GM12872 (cell line): ENCODE measurements at regions not wholly inside any gene's neighbourhood (a gene's known extent, or its start where the extent isn't known, plus 50 kb on each side); places are given as distances from the start of the nearest gene placed in this dataset.

ENCODE experiments used
- TF ChIP-seq, protein P1 (sequence below): IDR thresholded peaks from 3 replicates; pipeline ENCODE4 v1.5.1; 2011; ENCODE audit warnings: low read depth, mild to moderate bottlenecking, low read length, moderate library complexity; ENCODE audit not compliant: insufficient read depth

DNA sequence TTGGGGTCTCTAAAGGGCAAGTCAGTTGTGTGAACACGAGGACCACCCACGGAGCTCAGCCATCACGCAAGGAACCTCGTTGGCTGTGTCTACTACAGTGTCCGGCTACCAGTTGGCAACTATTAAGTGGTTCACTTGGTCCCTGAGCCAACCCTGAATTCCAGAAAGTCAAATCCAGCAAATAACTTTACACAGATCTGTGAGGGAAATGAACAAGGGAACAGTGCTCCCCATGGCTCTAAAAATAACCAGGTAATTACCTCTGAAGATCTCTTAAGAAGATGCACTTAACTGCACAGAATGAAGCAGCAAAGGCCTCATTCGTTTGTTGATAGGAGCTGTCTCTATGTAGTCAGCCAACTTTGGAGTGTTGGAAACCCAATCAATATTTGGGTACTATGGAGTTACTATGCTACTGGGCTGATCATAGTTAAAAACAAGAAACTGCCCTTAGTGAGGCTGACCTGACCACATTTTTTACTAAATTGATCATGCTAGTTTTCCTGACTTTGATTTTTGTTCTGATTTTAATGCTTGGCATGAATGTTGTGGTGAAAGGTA is 219.1 kb upstream of the LRIG1 start:
- TF ChIP-seq, protein P1, sequence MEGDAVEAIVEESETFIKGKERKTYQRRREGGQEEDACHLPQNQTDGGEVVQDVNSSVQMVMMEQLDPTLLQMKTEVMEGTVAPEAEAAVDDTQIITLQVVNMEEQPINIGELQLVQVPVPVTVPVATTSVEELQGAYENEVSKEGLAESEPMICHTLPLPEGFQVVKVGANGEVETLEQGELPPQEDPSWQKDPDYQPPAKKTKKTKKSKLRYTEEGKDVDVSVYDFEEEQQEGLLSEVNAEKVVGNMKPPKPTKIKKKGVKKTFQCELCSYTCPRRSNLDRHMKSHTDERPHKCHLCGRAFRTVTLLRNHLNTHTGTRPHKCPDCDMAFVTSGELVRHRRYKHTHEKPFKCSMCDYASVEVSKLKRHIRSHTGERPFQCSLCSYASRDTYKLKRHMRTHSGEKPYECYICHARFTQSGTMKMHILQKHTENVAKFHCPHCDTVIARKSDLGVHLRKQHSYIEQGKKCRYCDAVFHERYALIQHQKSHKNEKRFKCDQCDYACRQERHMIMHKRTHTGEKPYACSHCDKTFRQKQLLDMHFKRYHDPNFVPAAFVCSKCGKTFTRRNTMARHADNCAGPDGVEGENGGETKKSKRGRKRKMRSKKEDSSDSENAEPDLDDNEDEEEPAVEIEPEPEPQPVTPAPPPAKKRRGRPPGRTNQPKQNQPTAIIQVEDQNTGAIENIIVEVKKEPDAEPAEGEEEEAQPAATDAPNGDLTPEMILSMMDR: no peak

DNA sequence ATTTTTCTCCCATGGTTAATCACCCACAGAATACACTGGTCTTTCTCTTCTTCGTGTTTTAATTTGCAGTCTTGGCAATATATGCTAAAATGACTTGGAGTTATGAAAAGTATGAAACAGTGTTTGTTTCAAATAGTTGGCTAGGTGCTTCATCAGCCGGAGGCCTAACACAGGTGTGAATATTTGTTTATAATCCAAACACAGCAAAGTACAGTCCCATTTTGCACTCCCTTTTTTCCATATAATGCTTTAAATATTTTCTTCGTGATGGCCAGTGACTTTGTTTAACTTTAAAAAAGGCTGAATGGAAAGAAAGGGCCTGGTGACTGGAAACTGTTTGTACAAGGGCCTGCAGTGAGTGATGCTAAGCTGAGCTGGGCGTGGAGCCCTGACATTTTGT is 219.7 kb upstream of the LRIG1 start:
- TF ChIP-seq, protein P1: no peak

DNA sequence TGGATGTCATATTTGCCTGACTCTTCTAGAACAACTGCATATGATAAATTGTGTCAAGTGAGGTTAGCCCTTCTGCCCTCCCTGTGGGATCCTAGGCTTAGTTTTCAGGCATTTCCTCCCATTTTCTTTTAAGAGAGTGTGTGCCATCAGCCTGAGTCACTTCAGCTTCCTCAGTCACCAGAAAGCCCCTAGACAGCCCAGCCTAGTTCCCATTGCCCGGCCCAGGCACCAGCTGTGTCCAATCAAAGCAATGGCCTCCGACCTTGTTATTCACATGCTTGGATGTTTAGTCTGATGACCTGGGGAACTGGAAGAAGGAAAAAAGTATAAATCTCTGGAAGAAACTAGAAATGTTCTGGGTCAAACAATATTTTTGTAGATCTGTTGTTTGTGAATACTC is 221.9 kb upstream of the LRIG1 start:
- TF ChIP-seq, protein P1: no peak

DNA sequence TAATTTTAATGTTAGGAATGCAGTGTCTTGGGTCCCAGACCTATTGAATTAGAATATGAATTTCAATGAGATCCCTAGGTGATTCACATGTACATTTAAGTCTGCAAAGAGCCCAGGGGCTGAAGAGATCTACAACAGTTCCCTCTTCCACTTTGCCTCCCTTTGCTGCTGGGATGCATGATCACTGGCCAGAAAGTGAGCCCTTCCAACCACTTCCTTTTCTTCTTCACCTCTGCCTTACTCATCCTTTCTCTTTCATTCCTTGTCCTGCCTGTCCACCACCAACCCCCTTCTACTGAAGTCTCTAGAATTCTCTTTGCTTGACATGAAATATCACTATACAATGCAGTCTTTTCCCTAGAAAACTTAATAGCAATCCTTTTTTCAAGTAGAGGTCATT is 222.4 kb upstream of the LRIG1 start:
- TF ChIP-seq, protein P1: no peak

DNA sequence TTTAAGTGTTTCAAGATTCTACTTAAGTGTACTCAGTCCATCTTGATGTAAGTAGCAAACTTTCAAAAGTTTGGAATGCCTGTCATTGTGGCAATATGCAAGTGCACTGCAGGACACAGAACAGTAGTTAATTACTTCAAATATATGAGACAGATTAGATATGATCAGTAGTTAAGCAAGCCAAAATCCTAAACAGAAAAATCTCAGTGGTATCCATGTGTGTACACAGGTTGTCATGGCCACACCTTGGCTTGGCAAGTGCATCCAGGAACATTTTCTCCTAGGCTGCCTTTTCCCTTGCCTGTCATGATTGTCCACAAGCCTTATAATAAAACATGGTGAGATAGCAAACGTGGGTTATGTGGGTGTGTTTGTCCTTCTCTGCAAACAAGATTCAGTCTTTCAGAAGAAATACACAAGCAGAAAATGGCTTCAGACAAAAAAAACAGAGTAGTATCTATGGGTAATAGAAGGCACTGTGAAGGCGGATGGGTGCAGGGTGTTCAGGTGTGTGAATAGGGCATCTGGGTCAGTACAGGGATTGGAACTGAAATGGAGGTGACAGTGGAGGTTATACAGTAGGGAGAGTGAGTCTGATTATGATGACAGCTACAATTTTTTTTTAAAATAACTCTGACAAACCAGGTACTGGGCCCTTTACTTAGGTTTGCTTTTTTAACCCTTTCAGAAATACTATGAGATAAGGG is 229.0 kb upstream of the LRIG1 start:
- TF ChIP-seq, protein P1: no peak

DNA sequence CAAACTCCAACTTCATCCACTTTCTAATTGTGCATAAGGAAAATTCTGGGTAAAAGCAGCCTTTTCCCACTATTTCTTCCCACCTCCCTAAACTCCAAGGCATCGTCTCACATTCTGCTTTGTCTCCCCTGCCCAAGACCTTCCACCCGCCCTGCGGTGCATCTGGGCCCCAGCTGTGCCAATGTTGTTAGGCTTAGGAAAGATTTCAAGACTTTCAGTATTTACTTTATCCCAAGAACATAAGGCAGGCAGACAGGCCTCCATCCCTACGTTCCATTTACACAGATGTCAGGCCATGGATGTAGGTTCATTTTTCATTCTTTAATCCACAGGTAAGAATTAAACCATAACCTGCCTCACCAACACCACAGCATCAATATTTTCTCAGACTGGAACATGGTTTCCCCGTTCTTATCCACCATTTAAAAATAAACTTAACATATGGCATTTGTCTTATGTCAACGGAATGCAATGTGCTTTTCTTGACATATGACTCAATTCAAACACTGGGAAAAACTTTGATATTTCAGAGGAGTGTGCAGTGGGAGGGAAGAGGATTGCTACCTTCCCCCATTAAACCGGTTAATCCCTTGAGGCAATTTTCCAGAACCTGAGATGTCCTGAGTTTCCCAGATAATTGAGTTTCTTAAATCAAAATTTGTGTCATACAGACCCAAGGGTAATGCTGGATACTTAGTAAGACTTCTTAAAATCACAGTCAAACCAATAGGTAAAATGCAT is 238.0 kb upstream of the LRIG1 start:
- TF ChIP-seq, protein P1: no peak

DNA sequence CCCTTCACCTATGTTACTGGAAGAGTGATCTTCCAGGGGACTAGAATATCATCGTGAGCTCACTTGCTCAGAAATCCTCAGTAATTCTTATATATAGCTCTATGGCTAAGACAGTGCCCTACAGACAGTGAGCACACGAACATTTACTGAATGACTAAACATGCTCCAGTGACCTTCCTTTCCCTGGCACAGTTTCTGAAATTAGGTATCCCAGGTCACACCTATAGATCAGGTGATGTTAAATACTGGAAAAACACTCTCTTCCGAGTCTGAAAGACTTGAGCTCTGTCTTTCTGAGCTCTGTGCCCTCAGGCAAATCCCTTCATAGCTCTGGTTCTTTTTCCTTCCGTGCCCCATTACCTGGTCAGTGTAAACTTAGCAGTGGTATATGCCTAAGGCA is 239.4 kb upstream of the LRIG1 start:
- TF ChIP-seq, protein P1: no peak
